ENCODE measurements at regions not wholly inside any gene's neighbourhood (a gene's known extent, or its start where the extent isn't known, plus 50 kb on each side); places are given as distances from the start of the nearest gene placed in this dataset.

DNA sequence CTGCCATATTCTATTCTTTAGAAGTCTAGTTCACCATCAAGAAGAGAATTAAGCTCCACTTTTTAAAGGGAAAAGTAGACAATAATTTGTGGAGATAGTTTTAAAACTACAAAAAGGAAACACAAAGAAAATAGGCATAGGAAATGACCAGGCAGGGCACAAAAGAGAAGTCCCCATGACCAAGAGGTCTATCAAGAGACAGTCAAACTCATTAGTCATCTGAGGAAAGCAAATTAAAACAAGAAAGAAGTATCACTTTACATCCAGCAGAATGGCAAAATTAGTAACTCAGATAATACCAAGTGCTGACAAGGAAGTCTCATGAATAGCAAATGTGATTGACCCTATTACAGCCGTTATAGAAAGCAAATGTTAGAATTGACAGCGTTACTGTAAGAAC lies 243.7 kb upstream of the SNX7 start:
- H3K4me1 ChIP-seq (ENCODE audit: control insufficient read depth, insufficient read depth, low read length) = no peaks in the 10 kb centered on the region
- no peaks in the 10 kb centered on the region for H4K20me1 ChIP-seq (ENCODE audit: control insufficient read depth, insufficient read depth)
- H3K4me3 ChIP-seq = no peak overlapping the region
- H3K36me3 ChIP-seq (ENCODE audit: control insufficient read depth in 2 of 2, insufficient read depth in 2 of 2, low read length in 1 of 2) = no peaks in the 10 kb centered on the region
- ATAC-seq = no peak
- in situ Hi-C loops (cut with MboI) = no loop called here
- 0% methylated on average over 2 of the region's 2 CpGs for WGBS (ENCODE audit: insufficient coverage, insufficient replicate concordance, low lambda C conversion rate, missing lambda C conversion rate)
- RAD21 ChIA-PET (ENCODE audit: unreplicated experiment) = no interaction called here
- no peak overlapping the region for H2AFZ ChIP-seq (ENCODE audit: control insufficient read depth, low read depth, low read length)
- BruUV-seq (replicated peaks) = no TSS peak
- H3K9ac ChIP-seq (ENCODE audit: control insufficient read depth, insufficient read depth, low read length) = no peak overlapping the region
- TF ChIP-seq NBN (IDR thresholded peaks at IDR 0.05) (no peak), POLR2A (IDR thresholded peaks at IDR 0.05; ENCODE audit: low read depth, low read length) (no peak), IKZF2 (IDR thresholded peaks at IDR 0.05) (no peak), IKZF1 (conservative IDR thresholded peaks at IDR 0.05) (no peak), SREBF1 (IDR thresholded peaks at IDR 0.05; ENCODE audit: low read length) (no peak)
- no peak overlapping the region for H3K27ac ChIP-seq (ENCODE audit: control insufficient read depth, insufficient read depth)
- H3K4me2 ChIP-seq (ENCODE audit: control insufficient read depth, insufficient read depth) = no peak overlapping the region
- intact Hi-C loops (cut with micrococcal nuclease; ENCODE audit: unreplicated experiment) = no loop called here
- no peaks in the 10 kb centered on the region for H3K27me3 ChIP-seq (replicated peaks in 1 of 2; ENCODE audit: control insufficient read depth in 2 of 2, insufficient read depth in 2 of 2, low read length in 1 of 2)
- H3K9me3 ChIP-seq (replicated peaks; ENCODE audit: control insufficient read depth, insufficient read depth, low read length) = no peaks in the 10 kb centered on the region
- no peaks in the 10 kb centered on the region for H3K79me2 ChIP-seq (ENCODE audit: control insufficient read depth, insufficient read depth, low read length)
- no peak for FAIRE-seq
- no peak for DNase-seq (ENCODE audit: low read depth, low spot score)
- SMC1A ChIA-PET (ENCODE audit: uncharacterized antibody, unreplicated experiment) = no interaction called here
- CTCF ChIA-PET = interaction anchor here (0.9 kb wide), 1 partner anchor 38 kb away, joined by 3 read pairs; no protein-coding TSS in a partner anchor
- POLR2A ChIA-PET = no interaction called here

DNA sequence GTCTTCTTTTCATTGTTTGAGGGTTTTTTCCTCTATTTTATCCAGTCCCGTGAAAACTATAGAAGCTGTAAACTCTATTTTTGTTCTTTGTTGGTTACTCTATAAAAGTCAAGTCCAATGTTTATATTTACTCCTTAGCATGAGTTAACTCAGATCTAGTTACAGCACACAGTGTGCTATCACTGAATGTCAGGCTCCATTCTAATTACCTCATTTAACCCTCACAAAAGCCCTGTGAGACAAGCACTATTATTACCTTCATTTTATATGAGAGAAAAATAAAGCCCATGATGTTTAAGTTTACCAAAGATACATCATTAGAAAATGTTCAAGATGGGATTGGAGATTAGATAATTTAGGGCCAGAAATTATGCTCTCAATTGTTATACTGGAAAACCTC lies 251.4 kb upstream of the SNX7 start:
- BruUV-seq (replicated peaks) = no TSS peak
- Histone ChIP-seq H3K79me2 (ENCODE audit: control insufficient read depth, insufficient read depth, low read length) (no peaks in the 10 kb centered on the region), H3K36me3 (ENCODE audit: control insufficient read depth in 2 of 2, insufficient read depth in 2 of 2, low read length in 1 of 2) (no peaks in the 10 kb centered on the region), H3K4me2 (ENCODE audit: control insufficient read depth, insufficient read depth) (no peak overlapping the region), H4K20me1 (ENCODE audit: control insufficient read depth, insufficient read depth) (no peaks in the 10 kb centered on the region), H3K27ac (ENCODE audit: control insufficient read depth, insufficient read depth) (no peak overlapping the region), H3K4me1 (ENCODE audit: control insufficient read depth, insufficient read depth, low read length) (no peaks in the 10 kb centered on the region), H3K9me3 (replicated peaks; ENCODE audit: control insufficient read depth, insufficient read depth, low read length) (no peaks in the 10 kb centered on the region), H3K4me3 (no peak overlapping the region), H3K9ac (ENCODE audit: control insufficient read depth, insufficient read depth, low read length) (no peak overlapping the region), H2AFZ (ENCODE audit: control insufficient read depth, low read depth, low read length) (no peak overlapping the region), H3K27me3 (replicated peaks in 1 of 2; ENCODE audit: control insufficient read depth in 2 of 2, insufficient read depth in 2 of 2, low read length in 1 of 2) (no peaks in the 10 kb centered on the region)
- ATAC-seq = no peak
- POLR2A ChIA-PET = no interaction called here
- RAD21 ChIA-PET (ENCODE audit: unreplicated experiment) = no interaction called here
- in situ Hi-C loops (cut with MboI) (no loop called here), intact Hi-C loops (cut with micrococcal nuclease; ENCODE audit: unreplicated experiment) (no loop called here)
- CTCF ChIA-PET = no interaction called here
- FAIRE-seq = no peak
- DNase-seq (ENCODE audit: low read depth, low spot score) = no peak
- no peak for TF ChIP-seq NR2F1 (conservative IDR thresholded peaks at IDR 0.05)
- TF ChIP-seq, protein P1, sequence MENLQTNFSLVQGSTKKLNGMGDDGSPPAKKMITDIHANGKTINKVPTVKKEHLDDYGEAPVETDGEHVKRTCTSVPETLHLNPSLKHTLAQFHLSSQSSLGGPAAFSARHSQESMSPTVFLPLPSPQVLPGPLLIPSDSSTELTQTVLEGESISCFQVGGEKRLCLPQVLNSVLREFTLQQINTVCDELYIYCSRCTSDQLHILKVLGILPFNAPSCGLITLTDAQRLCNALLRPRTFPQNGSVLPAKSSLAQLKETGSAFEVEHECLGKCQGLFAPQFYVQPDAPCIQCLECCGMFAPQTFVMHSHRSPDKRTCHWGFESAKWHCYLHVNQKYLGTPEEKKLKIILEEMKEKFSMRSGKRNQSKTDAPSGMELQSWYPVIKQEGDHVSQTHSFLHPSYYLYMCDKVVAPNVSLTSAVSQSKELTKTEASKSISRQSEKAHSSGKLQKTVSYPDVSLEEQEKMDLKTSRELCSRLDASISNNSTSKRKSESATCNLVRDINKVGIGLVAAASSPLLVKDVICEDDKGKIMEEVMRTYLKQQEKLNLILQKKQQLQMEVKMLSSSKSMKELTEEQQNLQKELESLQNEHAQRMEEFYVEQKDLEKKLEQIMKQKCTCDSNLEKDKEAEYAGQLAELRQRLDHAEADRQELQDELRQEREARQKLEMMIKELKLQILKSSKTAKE (IDR thresholded peaks at IDR 0.05; ENCODE audit: low read depth, poor library complexity, severe bottlenecking) = no peak
- TF ChIP-seq, protein P2, sequence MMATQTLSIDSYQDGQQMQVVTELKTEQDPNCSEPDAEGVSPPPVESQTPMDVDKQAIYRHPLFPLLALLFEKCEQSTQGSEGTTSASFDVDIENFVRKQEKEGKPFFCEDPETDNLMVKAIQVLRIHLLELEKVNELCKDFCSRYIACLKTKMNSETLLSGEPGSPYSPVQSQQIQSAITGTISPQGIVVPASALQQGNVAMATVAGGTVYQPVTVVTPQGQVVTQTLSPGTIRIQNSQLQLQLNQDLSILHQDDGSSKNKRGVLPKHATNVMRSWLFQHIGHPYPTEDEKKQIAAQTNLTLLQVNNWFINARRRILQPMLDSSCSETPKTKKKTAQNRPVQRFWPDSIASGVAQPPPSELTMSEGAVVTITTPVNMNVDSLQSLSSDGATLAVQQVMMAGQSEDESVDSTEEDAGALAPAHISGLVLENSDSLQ (IDR thresholded peaks at IDR 0.05) = no peak
- TF ChIP-seq, protein P3, sequence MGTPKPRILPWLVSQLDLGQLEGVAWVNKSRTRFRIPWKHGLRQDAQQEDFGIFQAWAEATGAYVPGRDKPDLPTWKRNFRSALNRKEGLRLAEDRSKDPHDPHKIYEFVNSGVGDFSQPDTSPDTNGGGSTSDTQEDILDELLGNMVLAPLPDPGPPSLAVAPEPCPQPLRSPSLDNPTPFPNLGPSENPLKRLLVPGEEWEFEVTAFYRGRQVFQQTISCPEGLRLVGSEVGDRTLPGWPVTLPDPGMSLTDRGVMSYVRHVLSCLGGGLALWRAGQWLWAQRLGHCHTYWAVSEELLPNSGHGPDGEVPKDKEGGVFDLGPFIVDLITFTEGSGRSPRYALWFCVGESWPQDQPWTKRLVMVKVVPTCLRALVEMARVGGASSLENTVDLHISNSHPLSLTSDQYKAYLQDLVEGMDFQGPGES (IDR thresholded peaks at IDR 0.05) = no peak
- TF ChIP-seq ZNF274 (IDR thresholded peaks at IDR 0.05; ENCODE audit: insufficient read depth, insufficient read length) = no peak
- no peak for TF ChIP-seq NFYB (IDR thresholded peaks at IDR 0.05; ENCODE audit: insufficient read depth, low read depth, low read length)
- WGBS (ENCODE audit: insufficient coverage, insufficient replicate concordance, low lambda C conversion rate, missing lambda C conversion rate) = 65% methylated on average over 1 of the region's 1 CpG
- SMC1A ChIA-PET (ENCODE audit: uncharacterized antibody, unreplicated experiment) = no interaction called here

Measured in GM12878 (cell line).